ENCODE measurements at regions not wholly inside any gene's neighbourhood (a gene's known extent, or its start where the extent isn't known, plus 50 kb on each side); places are given as distances from the start of the nearest gene placed in this dataset.

GRCh38 chr6:95511404-95511803 is 65.9 kb upstream of the MANEA start:
- TF ChIP-seq MAFK (conservative IDR thresholded peaks at IDR 0.05 in 1 of 2, IDR thresholded peaks at IDR 0.05 in 1 of 2; ENCODE audit: low read length in 2 of 2) = no peak
- TF ChIP-seq, protein P1, sequence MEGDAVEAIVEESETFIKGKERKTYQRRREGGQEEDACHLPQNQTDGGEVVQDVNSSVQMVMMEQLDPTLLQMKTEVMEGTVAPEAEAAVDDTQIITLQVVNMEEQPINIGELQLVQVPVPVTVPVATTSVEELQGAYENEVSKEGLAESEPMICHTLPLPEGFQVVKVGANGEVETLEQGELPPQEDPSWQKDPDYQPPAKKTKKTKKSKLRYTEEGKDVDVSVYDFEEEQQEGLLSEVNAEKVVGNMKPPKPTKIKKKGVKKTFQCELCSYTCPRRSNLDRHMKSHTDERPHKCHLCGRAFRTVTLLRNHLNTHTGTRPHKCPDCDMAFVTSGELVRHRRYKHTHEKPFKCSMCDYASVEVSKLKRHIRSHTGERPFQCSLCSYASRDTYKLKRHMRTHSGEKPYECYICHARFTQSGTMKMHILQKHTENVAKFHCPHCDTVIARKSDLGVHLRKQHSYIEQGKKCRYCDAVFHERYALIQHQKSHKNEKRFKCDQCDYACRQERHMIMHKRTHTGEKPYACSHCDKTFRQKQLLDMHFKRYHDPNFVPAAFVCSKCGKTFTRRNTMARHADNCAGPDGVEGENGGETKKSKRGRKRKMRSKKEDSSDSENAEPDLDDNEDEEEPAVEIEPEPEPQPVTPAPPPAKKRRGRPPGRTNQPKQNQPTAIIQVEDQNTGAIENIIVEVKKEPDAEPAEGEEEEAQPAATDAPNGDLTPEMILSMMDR (CRISPR knock-in tag; IDR thresholded peaks at IDR 0.05) = no peak
- TF ChIP-seq, protein P2, sequence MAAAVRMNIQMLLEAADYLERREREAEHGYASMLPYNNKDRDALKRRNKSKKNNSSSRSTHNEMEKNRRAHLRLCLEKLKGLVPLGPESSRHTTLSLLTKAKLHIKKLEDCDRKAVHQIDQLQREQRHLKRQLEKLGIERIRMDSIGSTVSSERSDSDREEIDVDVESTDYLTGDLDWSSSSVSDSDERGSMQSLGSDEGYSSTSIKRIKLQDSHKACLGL (CRISPR knock-in tag; IDR thresholded peaks at IDR 0.05) = no peak
- no peak for TF ChIP-seq KLF11 (CRISPR knock-in tag; IDR thresholded peaks at IDR 0.05)
- no peak for TF ChIP-seq LCORL (IDR thresholded peaks at IDR 0.05)
- no peak for TF ChIP-seq LCORL (CRISPR knock-in tag; IDR thresholded peaks at IDR 0.05)
- TF ChIP-seq SMC3 (IDR thresholded peaks at IDR 0.05; ENCODE audit: low read length) = no peak
- TF ChIP-seq MAFG (CRISPR knock-in tag; IDR thresholded peaks at IDR 0.05) = no peak
- no peak for TF ChIP-seq ZNF354B (CRISPR knock-in tag; IDR thresholded peaks at IDR 0.05)
- TF ChIP-seq SOX6 (IDR thresholded peaks at IDR 0.05) = no peak
- TF ChIP-seq SOX6 (CRISPR knock-in tag; IDR thresholded peaks at IDR 0.05) = no peak
- no peak for TF ChIP-seq ZBTB38 (CRISPR knock-in tag; IDR thresholded peaks at IDR 0.05)
